Choroid plexus epithelial cell (primary cell): ENCODE measurements at regions not wholly inside any gene's neighbourhood (a gene's known extent, or its start where the extent isn't known, plus 50 kb on each side); places are given as distances from the start of the nearest gene placed in this dataset.
"Not testable (repeated sequence)": the region's sequence is repeated elsewhere in the genome, so short reads cannot be mapped to it uniquely, and the experiment has no call there.

ENCODE experiments used
- DNase-seq: peaks from one replicate; pipeline ENCODE4 v3.0.0-alpha.2; 2010; ENCODE audit warnings: low read depth
- H3K4me3 ChIP-seq: 2 replicates; pipeline ENCODE4 v1.5.1; 2011; ENCODE audit warnings: low read depth, mild to moderate bottlenecking, control low read depth, low read length, moderate library complexity
- TF ChIP-seq, protein P1 (sequence below): conservative IDR thresholded peaks from 2 replicates; pipeline ENCODE4 v1.5.1; 2011; ENCODE audit warnings: low read depth, mild to moderate bottlenecking, control low read depth, inconsistent platforms, low read length, moderate library complexity

DNA sequence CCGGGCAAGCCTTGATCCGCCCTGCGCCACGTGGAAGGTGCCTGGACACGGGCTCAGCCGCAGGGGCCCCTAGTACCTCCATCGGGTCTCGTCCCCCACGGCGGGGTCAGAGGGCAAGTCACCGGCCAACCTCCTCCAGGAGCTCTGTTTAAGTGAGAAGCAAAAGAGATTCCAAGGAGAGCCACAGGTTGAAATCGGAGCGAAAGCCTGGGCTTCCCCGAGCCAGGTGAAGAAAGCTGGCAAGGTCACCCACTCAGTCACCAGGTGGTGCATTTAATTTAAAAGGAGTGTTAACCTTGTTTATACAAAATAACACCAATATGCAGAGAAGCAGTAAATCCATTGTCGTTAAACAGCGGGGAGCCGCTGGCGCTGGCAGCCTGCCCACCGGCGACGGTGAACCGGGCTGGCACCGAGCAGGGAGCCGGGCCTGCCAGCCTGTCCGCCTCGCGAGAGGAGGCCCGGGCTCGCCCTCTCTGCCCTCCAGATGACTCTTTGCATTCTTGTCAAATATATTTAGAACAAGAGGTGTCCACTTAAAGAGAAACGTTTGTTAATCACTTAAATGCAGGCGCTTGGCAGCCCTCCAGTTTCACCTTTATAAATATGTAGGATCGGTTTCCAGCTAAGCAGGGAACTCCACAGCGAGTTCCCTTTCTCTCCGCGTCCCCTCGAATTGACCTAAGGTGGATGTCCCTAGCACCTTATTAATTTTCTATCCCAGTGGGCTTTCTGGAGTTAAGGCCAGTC, 277.3 kb upstream of the NR2F2 start:
- peak overlapping the region; percentile 48 for H3K4me3 ChIP-seq
- peak; percentile 40 for DNase-seq
- TF ChIP-seq, protein P1, sequence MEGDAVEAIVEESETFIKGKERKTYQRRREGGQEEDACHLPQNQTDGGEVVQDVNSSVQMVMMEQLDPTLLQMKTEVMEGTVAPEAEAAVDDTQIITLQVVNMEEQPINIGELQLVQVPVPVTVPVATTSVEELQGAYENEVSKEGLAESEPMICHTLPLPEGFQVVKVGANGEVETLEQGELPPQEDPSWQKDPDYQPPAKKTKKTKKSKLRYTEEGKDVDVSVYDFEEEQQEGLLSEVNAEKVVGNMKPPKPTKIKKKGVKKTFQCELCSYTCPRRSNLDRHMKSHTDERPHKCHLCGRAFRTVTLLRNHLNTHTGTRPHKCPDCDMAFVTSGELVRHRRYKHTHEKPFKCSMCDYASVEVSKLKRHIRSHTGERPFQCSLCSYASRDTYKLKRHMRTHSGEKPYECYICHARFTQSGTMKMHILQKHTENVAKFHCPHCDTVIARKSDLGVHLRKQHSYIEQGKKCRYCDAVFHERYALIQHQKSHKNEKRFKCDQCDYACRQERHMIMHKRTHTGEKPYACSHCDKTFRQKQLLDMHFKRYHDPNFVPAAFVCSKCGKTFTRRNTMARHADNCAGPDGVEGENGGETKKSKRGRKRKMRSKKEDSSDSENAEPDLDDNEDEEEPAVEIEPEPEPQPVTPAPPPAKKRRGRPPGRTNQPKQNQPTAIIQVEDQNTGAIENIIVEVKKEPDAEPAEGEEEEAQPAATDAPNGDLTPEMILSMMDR = no peak

DNA sequence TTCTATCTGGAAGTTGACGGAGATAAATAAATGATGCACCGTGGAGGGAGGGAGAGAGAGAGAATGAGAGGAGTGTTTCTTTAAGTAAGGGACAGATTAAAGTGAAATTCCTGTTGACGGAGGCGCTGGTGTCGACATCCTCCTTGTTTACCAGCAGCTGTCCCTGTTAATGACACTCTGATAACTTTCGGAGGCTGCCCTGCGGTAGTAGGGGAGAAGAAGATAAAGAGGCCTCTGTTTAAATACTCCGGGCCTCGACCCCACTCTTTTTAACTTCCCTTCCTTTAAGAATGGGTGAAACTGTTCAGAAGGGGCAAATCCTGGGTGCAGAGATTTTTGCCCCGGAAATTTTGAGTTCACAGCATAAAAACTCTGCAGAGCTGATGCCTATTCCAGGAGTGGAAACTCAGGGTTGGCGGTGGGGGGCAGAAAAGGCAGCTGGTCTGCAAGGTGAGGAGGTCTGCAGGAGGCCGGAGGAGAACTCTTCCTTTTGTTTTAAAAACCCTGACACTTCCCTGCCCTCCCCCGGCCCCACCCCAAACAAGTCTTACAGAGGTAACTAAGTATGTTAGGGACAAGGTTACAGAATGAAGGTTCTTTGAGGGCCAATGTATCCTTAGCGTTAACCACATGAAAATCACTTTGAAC, 276.6 kb upstream of the NR2F2 start:
- H3K4me3 ChIP-seq = peak overlapping the region; percentile 48
- DNase-seq = peak; percentile 48
- TF ChIP-seq, protein P1 = no peak

DNA sequence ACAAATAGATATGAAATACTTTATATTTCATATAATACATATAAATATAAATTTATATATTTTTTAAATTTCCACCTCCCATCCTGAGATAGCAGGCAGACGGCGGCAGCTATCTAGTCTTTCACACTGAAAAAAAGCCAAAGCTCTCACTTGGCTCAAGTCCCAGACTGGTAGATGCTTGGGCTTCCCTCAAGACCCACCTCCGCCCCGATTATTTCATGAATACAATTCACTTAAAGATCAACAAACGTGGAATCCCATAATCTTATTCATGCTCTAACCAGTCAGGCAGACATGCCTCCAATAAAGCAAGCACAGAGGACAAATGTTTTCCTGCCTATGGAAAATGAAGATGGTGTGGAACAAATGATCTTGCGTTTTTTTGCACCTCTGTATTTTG, 275.9 kb upstream of the NR2F2 start:
- TF ChIP-seq, protein P1 = no peak
- peak; percentile 53 for DNase-seq

DNA sequence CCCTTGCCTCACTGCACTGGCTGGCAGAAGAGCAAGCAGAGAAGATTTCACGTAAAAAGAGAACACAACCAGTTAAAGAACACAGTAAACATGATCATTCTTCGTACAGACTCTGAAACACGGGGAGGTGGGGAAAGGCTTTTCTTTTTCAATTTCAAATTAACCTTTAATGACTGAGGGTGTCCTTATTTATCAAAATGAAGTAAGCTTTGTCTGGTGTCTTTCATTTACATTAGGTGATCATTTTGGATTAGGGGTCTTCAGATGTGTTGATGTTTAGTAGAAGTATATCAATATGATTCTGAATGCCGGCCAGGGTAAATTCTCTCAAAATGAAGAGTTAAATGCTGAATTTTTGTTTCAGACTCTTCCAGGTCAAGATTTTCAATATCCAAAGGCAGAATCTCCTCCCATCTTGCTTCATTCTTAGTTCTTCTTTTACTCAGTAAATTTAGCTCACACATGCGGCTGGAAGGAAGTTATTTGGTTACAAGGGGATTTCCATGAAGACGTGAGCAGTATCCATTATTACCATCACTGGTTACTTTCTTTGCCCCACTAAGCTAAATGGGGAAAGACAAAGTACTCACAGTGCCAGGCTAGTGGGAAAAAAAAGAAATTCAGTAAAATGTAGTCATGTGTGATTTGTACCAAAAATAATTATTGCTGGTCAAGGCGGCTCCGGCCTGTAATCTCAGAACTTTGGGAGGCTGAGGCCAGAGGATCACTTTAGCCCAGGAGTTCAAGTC, 272.2 kb upstream of the NR2F2 start:
- no peak overlapping the region for H3K4me3 ChIP-seq
- TF ChIP-seq, protein P1 = no peak
- no peak for DNase-seq

More for the DNA sequence above, 275.9 kb upstream of the NR2F2 start:
- no peak overlapping the region for H3K4me3 ChIP-seq

GRCh38 chr15:96058852-96059103, 271.7 kb upstream of the NR2F2 start:
- DNase-seq = not testable (repeated sequence)

DNA sequence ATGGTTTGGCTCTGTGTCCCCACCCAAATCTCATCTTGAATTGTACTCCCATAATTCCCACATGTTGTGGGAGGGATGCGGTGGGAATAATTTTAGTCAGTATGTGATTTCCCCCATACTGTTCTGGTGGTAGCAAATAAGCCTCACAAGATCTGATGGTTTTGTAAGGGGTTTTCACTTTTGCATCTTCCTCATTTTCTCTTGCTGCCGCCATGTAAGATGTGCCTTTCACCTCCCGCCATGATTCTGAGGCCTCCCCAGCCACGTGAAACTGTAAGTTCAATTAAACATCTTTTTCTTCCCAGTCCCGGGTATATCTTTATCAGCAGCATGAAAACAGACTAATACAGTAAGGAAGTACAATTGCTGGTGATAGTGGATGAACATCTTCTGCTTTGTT, 269.9 kb upstream of the NR2F2 start:
- DNase-seq, H3K4me3 ChIP-seq: not testable (repeated sequence)

More at GRCh38 chr15:96058852-96059103, 271.7 kb upstream of the NR2F2 start:
- H3K4me3 ChIP-seq = not testable (repeated sequence)

- DNase-seq = peak; percentile 76
- no peak overlapping the region for H3K4me3 ChIP-seq
- TF ChIP-seq, protein P1 = no peak
These were observed 266.1 kb upstream of the NR2F2 start for GRCh38 chr15:96064351-96064756.
